ENCODE measurements at regions not wholly inside any gene's neighbourhood (a gene's known extent, or its start where the extent isn't known, plus 50 kb on each side); places are given as distances from the start of the nearest gene placed in this dataset.

DNA sequence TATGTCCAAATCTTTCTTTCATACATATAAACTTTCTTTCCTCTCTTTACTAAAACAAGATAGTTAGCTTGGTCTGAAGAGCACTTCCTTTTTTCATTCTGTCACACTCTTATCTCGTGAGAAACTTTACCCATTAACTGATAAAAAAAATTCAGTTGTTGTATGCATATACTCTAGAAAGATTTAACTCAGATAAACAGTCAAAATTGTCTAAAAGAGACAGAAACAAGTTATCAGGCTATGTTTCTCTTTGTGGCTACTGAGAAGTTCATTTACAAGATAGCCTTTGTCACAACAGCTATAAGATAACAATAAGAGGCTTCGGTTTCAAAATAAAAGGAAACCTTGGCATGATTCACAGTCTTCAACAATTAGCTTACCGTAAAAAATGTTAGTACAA is 235.7 kb upstream of the ATP10A start:
- no peaks in the 10 kb centered on the region for H3K9me3 Mint-ChIP-seq
- no peak for ATAC-seq
- peaks cover 10% of the 10 kb centered on the region for H3K27me3 Mint-ChIP-seq
- H3K4me3 Mint-ChIP-seq, result no peak overlapping the region
- H3K27ac Mint-ChIP-seq, result no peak overlapping the region
- no peaks in the 10 kb centered on the region for H3K36me3 Mint-ChIP-seq (ENCODE audit: low read depth)
- intact Hi-C loops (cut with micrococcal nuclease), result no loop called here
- H3K4me1 Mint-ChIP-seq (ENCODE audit: low read depth), result peaks cover 3% of the 10 kb centered on the region
- CTCF ChIA-PET, result no interaction called here
- TF ChIP-seq, protein P1, sequence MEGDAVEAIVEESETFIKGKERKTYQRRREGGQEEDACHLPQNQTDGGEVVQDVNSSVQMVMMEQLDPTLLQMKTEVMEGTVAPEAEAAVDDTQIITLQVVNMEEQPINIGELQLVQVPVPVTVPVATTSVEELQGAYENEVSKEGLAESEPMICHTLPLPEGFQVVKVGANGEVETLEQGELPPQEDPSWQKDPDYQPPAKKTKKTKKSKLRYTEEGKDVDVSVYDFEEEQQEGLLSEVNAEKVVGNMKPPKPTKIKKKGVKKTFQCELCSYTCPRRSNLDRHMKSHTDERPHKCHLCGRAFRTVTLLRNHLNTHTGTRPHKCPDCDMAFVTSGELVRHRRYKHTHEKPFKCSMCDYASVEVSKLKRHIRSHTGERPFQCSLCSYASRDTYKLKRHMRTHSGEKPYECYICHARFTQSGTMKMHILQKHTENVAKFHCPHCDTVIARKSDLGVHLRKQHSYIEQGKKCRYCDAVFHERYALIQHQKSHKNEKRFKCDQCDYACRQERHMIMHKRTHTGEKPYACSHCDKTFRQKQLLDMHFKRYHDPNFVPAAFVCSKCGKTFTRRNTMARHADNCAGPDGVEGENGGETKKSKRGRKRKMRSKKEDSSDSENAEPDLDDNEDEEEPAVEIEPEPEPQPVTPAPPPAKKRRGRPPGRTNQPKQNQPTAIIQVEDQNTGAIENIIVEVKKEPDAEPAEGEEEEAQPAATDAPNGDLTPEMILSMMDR (IDR thresholded peaks at IDR 0.05), result no peak
- no peak for DNase-seq
- POLR2A ChIA-PET, result no interaction called here

DNA sequence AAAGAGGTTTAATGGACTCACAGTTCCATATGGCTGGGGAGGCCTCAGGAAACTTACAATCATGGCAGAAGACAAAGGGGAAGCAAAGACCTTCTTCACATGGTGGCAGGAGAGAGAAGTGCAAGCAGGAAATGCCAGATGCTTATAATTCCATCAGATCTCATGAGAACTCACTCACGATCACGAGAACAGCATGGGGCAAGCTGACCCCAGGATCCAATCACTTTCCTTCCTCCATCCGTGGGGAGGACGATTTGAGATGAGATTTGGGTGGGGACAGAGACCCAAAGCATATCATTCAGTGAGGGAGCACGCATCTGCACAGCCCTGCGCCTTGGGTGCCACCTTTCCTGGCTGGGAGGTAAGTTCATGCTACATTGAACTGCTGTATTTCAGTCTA is 234.1 kb upstream of the ATP10A start:
- CTCF ChIA-PET, result no interaction called here
- Mint-ChIP-seq H3K36me3 (ENCODE audit: low read depth) (no peaks in the 10 kb centered on the region), H3K27me3 (peaks cover 12% of the 10 kb centered on the region), H3K4me1 (ENCODE audit: low read depth) (peaks cover 3% of the 10 kb centered on the region), H3K27ac (no peak overlapping the region), H3K9me3 (no peaks in the 10 kb centered on the region), H3K4me3 (no peak overlapping the region)
- TF ChIP-seq, protein P1 (IDR thresholded peaks at IDR 0.05), result no peak
- no peak for DNase-seq
- no peak for ATAC-seq
- intact Hi-C loops (cut with micrococcal nuclease), result no loop called here
- POLR2A ChIA-PET, result no interaction called here

DNA sequence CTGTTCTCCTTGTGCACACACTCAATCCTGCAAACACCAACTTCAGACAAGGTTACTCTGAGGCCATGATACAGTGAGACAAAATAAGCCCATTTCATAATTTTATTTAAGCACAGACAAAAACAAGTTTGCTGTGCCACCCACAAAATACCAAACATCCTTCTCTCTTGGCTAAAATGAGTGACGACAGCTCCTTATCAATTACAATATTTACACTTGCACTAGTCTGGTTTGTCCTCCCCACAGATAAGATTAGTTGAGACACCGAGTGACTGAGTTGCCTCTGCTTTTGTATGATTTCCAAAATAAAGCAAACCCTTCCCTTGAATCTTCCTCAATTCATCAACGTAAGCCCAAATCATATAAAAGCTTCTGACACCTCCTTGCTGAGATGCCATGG is 233.5 kb upstream of the ATP10A start:
- TF ChIP-seq, protein P1 (IDR thresholded peaks at IDR 0.05), result no peak
- ATAC-seq, result no peak
- ChIA-PET CTCF (no interaction called here), POLR2A (no interaction called here)
- Mint-ChIP-seq H3K36me3 (ENCODE audit: low read depth) (no peaks in the 10 kb centered on the region), H3K27me3 (peaks cover 12% of the 10 kb centered on the region), H3K9me3 (no peaks in the 10 kb centered on the region), H3K4me3 (no peak overlapping the region), H3K4me1 (ENCODE audit: low read depth) (peaks cover 3% of the 10 kb centered on the region), H3K27ac (no peak overlapping the region)
- no peak for DNase-seq
- intact Hi-C loops (cut with micrococcal nuclease), result no loop called here

DNA sequence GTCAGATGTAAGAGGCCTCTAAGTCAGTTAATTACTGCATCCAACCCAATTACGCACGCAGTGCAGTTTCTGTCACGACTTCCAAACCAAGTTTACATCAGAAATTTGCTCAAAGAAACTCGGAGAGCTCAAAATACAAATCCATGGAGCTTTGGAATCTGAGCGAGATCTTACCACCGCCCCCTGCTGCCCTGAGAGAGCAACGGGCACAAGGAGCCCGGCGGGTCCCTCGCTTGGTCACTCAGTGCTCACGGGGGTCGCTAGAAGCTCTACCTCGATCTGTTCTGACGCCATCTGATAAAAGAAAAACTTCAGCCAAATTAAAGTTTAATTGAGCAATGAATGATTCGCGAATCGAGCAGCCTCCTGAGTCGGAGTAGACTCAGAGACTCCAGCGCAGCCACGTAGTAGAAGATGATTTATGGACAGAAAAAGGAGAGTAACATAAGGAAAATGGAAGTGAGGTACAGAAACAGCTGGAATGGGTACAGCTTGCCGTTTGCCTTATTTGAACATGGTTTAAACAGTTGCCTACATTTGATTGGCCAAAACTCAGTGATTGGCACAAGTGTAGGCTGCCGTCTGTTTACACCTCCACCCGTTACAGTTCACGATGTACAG is 232.7 kb upstream of the ATP10A start:
- peaks cover 15% of the 10 kb centered on the region for H3K27me3 Mint-ChIP-seq
- no peak overlapping the region for H3K27ac Mint-ChIP-seq
- DNase-seq (no peak), ATAC-seq (no peak)
- TF ChIP-seq, protein P1 (IDR thresholded peaks at IDR 0.05), result no peak
- no peaks in the 10 kb centered on the region for H3K36me3 Mint-ChIP-seq (ENCODE audit: low read depth)
- H3K9me3 Mint-ChIP-seq, result no peaks in the 10 kb centered on the region
- H3K4me3 Mint-ChIP-seq, result no peak overlapping the region
- H3K4me1 Mint-ChIP-seq (ENCODE audit: low read depth), result peaks cover 3% of the 10 kb centered on the region
- ChIA-PET CTCF (interaction anchor here (1.7 to 2.7 kb wide), 2 partner anchors 9 to 13 kb away, joined by 7 to 9 read pairs; no protein-coding TSS in a partner anchor), POLR2A (no interaction called here)
- intact Hi-C loops (cut with micrococcal nuclease), result no loop called here

DNA sequence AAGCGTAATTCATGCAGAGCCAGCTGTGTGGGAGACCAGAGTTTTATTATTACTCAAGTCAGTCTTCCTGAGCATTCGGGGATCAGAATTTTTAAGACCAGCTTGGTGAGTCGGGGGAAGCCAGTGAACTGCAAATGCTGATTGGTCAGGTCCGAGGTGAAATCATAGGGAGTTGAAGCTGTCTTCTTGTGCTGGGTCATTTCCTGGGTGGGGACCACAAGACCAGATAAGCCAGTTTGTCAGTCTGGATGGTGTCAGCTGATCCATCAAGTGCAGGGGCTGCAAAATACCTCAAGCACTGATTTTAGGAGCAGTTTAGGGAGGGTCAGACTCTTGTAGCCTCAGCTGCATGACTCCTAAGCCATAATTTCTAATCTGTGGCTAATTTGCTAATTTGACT is 228.1 kb upstream of the ATP10A start:
- Mint-ChIP-seq H3K27me3 (peaks cover 9% of the 10 kb centered on the region), H3K27ac (no peak overlapping the region), H3K4me1 (ENCODE audit: low read depth) (peaks cover 3% of the 10 kb centered on the region), H3K36me3 (ENCODE audit: low read depth) (no peaks in the 10 kb centered on the region), H3K4me3 (no peak overlapping the region), H3K9me3 (no peaks in the 10 kb centered on the region)
- POLR2A ChIA-PET, result no interaction called here
- TF ChIP-seq, protein P1 (IDR thresholded peaks at IDR 0.05), result no peak
- DNase-seq (no peak), ATAC-seq (no peak)
- intact Hi-C loops (cut with micrococcal nuclease), result no loop called here
- CTCF ChIA-PET, result no interaction called here
